Lung (tissue), 11 donors: ENCODE measurements at regions not wholly inside any gene's neighbourhood (a gene's known extent, or its start where the extent isn't known, plus 50 kb on each side); places are given as distances from the start of the nearest gene placed in this dataset.
A peak's percentile ranks its signal among the peaks of the same experiment; 100 is the strongest.

ENCODE experiments used
- ATAC-seq: fragments of 200-7000 bp; cut with Tn5 transposase; one replicate; pipeline ENCODE4 v1.9.1; 2020; ENCODE audit warnings: moderate number of reproducible peaks; ENCODE audit not compliant: insufficient read depth, low FRiP score
- DNase-seq, 3 donors: peaks; one replicate each; pipeline ENCODE4 v3.0.0-alpha.2; 2013 to 2017
- H3K27ac ChIP-seq, 2 donors: one replicate each; pipeline ENCODE4 v1.5.1; 2013; ENCODE audit warnings: mild to moderate bottlenecking in 2 of 2, moderate library complexity in 2 of 2, control low read depth in 1 of 2, inconsistent platforms in 1 of 2, low read depth in 1 of 2, low read length in 1 of 2
- H3K27me3 ChIP-seq, 3 donors: one replicate each; pipeline ENCODE4 v1.5.1; 2013; ENCODE audit warnings: low read length in 2 of 3; ENCODE audit not compliant: control insufficient read depth in 3 of 3, insufficient read depth in 3 of 3
- H3K36me3 ChIP-seq, 4 donors: one replicate each; pipeline ENCODE4 v1.5.1; 2013; ENCODE audit warnings: low read length in 4 of 4, mild to moderate bottlenecking in 1 of 4, moderate library complexity in 1 of 4; ENCODE audit not compliant: control insufficient read depth in 4 of 4, insufficient read depth in 4 of 4
- H3K4me1 ChIP-seq, 5 donors: one replicate each; pipeline ENCODE4 v1.5.1; 2013; ENCODE audit warnings: low read length in 5 of 5, mild to moderate bottlenecking in 2 of 5, moderate library complexity in 1 of 5; ENCODE audit not compliant: control insufficient read depth in 5 of 5, insufficient read depth in 5 of 5
- H3K4me3 ChIP-seq: one replicate; pipeline ENCODE4 v1.5.1; 2013; ENCODE audit warnings: mild to moderate bottlenecking, control low read depth, moderate library complexity
- H3K9ac ChIP-seq, 2 donors: one replicate each; pipeline ENCODE4 v1.5.1; 2013; ENCODE audit warnings: low read length in 2 of 2, control low read depth in 1 of 2; ENCODE audit not compliant: insufficient read depth in 1 of 2
- H3K9me3 ChIP-seq, 4 donors: one replicate each; pipeline ENCODE4 v1.5.1; 2013; ENCODE audit warnings: low read length in 3 of 4, mild to moderate bottlenecking in 1 of 4, moderate library complexity in 1 of 4; ENCODE audit not compliant: control insufficient read depth in 4 of 4, insufficient read depth in 3 of 4
- CTCF ChIP-seq: IDR thresholded peaks from 2 replicates; pipeline ENCODE4 v1.5.1; 2012; ENCODE audit warnings: mild to moderate bottlenecking; ENCODE audit errors: control extremely low read depth, extremely low read depth
- WGBS, 2 donors: extraction: QIAGEN DNeasy Blood & Tissue Kit; methylation state at CpG; one replicate each; pipeline ENCODE4 v1.1.7; 2013; 5-methylcytosine and 5-hydroxymethylcytosine counted together
- donor health status: control.
- donor health status: control.
- donor health status: Bipolar disorder and iron deficiency.
- donor health status: healthy.
- donor health status: DM: yes; HTN: yes; CAD: no.

DNA sequence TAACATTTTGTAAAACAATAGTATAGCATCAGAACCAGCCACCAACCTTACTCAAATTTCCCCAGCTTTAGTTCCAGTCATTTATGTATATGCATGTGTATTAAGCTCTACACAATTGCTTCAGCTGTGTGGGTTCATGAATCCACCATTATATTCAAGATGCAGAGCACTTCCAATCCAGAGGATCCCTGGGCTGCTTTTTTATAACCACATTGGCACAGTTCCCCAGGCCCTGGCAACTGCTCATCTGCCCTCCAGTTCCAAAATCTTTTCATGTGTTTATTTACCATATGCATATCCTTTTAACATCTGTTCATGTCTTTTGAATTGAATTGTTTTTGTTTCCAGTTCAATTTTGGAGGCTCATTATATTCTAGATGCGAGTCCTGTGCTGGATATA, 482.9 kb upstream of the HS6ST1 start:
- no peak overlapping the region for H3K4me3 ChIP-seq
- no peak for TF ChIP-seq CTCF
- 68 to 79% methylated on average over 1 of the region's 1 CpG for WGBS, 2 donors
- no peaks in the 10 kb centered on the region for H3K9me3 ChIP-seq
- peaks cover 0 to 9% (median 0%) of the 10 kb centered on the region in 5 donors for H3K4me1 ChIP-seq
- no peaks in the 10 kb centered on the region for H3K27me3 ChIP-seq
- no peak overlapping the region for H3K9ac ChIP-seq
- DNase-seq (peak; percentile 62 to 73 (median 64)), ATAC-seq (no peak)
- no peak overlapping the region for H3K27ac ChIP-seq
- H3K36me3 ChIP-seq, result no peaks in the 10 kb centered on the region

DNA sequence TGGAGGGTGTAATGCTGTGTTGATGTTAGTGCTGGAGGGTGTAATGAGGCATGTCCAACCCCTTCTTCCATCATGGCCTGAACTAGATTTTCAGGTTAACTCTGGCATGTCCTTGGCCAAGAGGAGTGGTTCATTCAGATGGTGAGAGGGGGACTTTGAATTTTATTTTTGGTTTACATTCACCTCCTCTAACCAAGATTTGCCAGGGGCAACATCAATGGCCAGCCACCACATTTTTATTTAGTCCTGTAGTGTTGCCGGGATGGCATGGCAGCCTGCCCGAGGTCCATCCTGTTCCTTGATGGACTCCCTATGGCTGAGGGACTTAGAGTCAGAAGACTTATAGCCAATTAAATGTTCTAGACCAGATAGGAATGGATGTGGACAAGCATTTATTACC, 484.6 kb upstream of the HS6ST1 start:
- 95 to 97% methylated on average over 2 of the region's 2 CpGs for WGBS, 2 donors
- Histone ChIP-seq H3K36me3 (no peaks in the 10 kb centered on the region), H3K9ac (no peak overlapping the region), H3K4me3 (no peak overlapping the region), H3K9me3 (no peaks in the 10 kb centered on the region), H3K27me3 (no peaks in the 10 kb centered on the region), H3K27ac (no peak overlapping the region), H3K4me1 (peaks cover 0 to 9% (median 0%) of the 10 kb centered on the region in 5 donors)
- DNase-seq, result no peak
- no peak for ATAC-seq
- TF ChIP-seq CTCF, result no peak

- no peak for TF ChIP-seq CTCF
- Histone ChIP-seq H3K4me1 (peaks cover 0 to 9% (median 0%) of the 10 kb centered on the region in 5 donors), H3K9me3 (peaks cover 0 to 8% (median 0%) of the 10 kb centered on the region in 4 donors), H3K4me3 (no peak overlapping the region), H3K27me3 (no peaks in the 10 kb centered on the region), H3K27ac (no peak overlapping the region), H3K36me3 (no peaks in the 10 kb centered on the region), H3K9ac (no peak overlapping the region)
- ATAC-seq (no peak), DNase-seq (no peak)
- WGBS, 2 donors, result 67 to 93% methylated on average over 2 of the region's 2 CpGs
These were observed 486.6 kb upstream of the HS6ST1 start for GRCh38 chr2:128805237-128805636.

GRCh38 chr2:128805918-128806317, 487.2 kb upstream of the HS6ST1 start:
- WGBS, 2 donors, result 88 to 89% methylated on average over 2 of the region's 2 CpGs
- H3K36me3 ChIP-seq, result no peaks in the 10 kb centered on the region
- DNase-seq (no peak), ATAC-seq (no peak)
- H3K4me3 ChIP-seq, result no peak overlapping the region
- H3K27ac ChIP-seq, result no peak overlapping the region
- no peak overlapping the region for H3K9ac ChIP-seq
- peaks cover 0 to 9% (median 0%) of the 10 kb centered on the region in 5 donors for H3K4me1 ChIP-seq
- H3K27me3 ChIP-seq, result no peaks in the 10 kb centered on the region
- H3K9me3 ChIP-seq, result peaks cover 0 to 8% (median 0%) of the 10 kb centered on the region in 4 donors
- no peak for TF ChIP-seq CTCF
